ENCODE measurements at regions not wholly inside any gene's neighbourhood (a gene's known extent, or its start where the extent isn't known, plus 50 kb on each side); places are given as distances from the start of the nearest gene placed in this dataset.

GRCh38 chr9:108417726-108418125, 438.1 kb downstream of the ACTL7B start:
- no peak overlapping the region for H3K4me3 Mint-ChIP-seq
- H3K36me3 Mint-ChIP-seq (ENCODE audit: low read depth) = no peaks in the 10 kb centered on the region
- H3K27me3 Mint-ChIP-seq (ENCODE audit: low read depth, poor library complexity) = peaks cover 3% of the 10 kb centered on the region
- peaks cover 6% of the 10 kb centered on the region for H3K9me3 Mint-ChIP-seq
- H3K27ac Mint-ChIP-seq = no peak overlapping the region
- TF ChIP-seq, protein P1, sequence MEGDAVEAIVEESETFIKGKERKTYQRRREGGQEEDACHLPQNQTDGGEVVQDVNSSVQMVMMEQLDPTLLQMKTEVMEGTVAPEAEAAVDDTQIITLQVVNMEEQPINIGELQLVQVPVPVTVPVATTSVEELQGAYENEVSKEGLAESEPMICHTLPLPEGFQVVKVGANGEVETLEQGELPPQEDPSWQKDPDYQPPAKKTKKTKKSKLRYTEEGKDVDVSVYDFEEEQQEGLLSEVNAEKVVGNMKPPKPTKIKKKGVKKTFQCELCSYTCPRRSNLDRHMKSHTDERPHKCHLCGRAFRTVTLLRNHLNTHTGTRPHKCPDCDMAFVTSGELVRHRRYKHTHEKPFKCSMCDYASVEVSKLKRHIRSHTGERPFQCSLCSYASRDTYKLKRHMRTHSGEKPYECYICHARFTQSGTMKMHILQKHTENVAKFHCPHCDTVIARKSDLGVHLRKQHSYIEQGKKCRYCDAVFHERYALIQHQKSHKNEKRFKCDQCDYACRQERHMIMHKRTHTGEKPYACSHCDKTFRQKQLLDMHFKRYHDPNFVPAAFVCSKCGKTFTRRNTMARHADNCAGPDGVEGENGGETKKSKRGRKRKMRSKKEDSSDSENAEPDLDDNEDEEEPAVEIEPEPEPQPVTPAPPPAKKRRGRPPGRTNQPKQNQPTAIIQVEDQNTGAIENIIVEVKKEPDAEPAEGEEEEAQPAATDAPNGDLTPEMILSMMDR (IDR thresholded peaks at IDR 0.05) = no peak
- no peaks in the 10 kb centered on the region for H3K4me1 Mint-ChIP-seq
- DNase-seq = no peak

DNA sequence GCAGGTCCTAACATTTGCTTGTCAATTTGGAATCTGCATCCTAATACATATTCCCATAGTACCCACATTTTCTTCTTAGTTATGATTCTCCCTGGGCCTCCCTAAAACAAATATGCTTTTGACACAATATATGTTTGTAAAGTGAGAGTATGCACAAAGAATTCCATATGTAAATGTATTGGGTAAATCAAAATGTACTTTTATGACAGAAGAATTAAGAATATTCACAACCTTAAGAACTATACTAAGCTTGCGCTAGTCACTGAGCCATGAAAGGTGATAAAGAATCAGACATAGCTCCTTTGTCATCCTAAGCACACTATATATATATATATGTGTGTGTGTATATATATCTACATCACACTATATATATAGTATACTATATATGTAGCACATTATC, 438.5 kb downstream of the ACTL7B start:
- H3K27me3 Mint-ChIP-seq (ENCODE audit: low read depth, poor library complexity) = peaks cover 3% of the 10 kb centered on the region
- no peak overlapping the region for H3K4me3 Mint-ChIP-seq
- H3K36me3 Mint-ChIP-seq (ENCODE audit: low read depth) = no peaks in the 10 kb centered on the region
- no peak for DNase-seq
- H3K9me3 Mint-ChIP-seq = peaks cover 6% of the 10 kb centered on the region
- TF ChIP-seq, protein P1 (IDR thresholded peaks at IDR 0.05) = no peak
- H3K27ac Mint-ChIP-seq = no peak overlapping the region
- H3K4me1 Mint-ChIP-seq = no peaks in the 10 kb centered on the region

DNA sequence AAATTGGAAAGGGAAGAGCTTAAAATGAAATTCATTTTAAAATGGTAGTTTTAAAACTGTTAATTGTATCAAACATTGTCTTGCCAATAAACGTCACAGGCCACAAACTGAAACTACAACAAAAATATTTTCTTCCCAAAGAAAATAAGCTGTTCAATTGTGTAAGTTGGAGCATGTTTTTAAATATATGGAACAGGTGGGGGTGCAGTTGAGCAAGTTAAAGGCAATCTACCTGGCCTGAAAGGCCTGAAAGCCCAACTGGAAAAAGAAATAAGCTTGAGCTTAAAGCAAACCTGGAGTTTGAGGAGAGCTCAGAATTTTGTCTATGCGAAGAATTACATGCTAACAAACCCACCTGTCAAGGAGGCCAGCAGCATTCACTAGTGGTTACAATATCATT, 439.5 kb downstream of the ACTL7B start:
- Mint-ChIP-seq H3K9me3 (peaks cover 6% of the 10 kb centered on the region), H3K27me3 (ENCODE audit: low read depth, poor library complexity) (peaks cover 3% of the 10 kb centered on the region), H3K36me3 (ENCODE audit: low read depth) (no peaks in the 10 kb centered on the region), H3K4me1 (no peaks in the 10 kb centered on the region), H3K27ac (no peak overlapping the region), H3K4me3 (no peak overlapping the region)
- no peak for DNase-seq
- TF ChIP-seq, protein P1 (IDR thresholded peaks at IDR 0.05) = no peak

DNA sequence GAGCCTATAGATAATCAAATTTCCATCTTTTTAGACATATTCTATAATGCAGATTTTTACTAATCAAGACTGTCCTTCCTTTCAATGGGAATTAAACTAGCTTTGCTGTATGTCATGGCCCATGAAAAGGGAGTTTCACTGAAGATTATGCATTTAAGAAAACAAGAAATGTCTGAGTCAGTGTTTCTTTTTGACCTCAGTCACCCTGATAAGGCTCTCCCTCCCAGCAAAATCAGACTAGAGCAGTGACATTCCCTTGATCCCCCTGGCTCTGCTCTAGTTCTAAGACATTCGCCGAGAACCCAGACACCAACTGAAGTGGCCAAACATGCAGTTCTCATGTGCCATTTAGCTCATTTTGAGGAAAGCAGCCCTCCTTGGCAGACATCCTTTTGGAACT, 442.0 kb downstream of the ACTL7B start:
- no peak overlapping the region for H3K27ac Mint-ChIP-seq
- no peaks in the 10 kb centered on the region for H3K9me3 Mint-ChIP-seq
- H3K4me1 Mint-ChIP-seq = no peaks in the 10 kb centered on the region
- no peak for DNase-seq
- TF ChIP-seq, protein P1 (IDR thresholded peaks at IDR 0.05) = no peak
- no peaks in the 10 kb centered on the region for H3K36me3 Mint-ChIP-seq (ENCODE audit: low read depth)
- H3K4me3 Mint-ChIP-seq = no peak overlapping the region
- no peaks in the 10 kb centered on the region for H3K27me3 Mint-ChIP-seq (ENCODE audit: low read depth, poor library complexity)

DNA sequence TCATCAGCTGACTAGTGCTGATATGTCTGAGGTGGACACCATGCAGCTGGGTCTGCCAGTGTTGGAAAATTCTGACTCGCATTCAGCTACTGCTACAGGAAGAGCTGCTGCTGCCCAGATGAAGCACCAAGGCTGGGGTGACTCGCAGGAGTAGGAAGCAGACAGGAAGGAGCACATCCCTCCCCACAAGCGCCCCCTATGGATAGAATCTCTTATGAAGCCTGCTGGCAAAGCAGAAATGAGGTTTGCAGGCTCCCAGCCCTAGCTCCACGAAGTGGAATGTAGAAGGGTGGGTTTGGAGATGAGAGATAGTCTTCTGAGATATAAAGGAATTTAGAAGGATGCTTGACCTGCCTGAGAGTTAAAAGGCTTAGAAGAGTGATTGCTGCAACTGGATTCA, 443.0 kb downstream of the ACTL7B start:
- Mint-ChIP-seq H3K4me3 (no peak overlapping the region), H3K27me3 (ENCODE audit: low read depth, poor library complexity) (no peaks in the 10 kb centered on the region), H3K27ac (no peak overlapping the region), H3K9me3 (no peaks in the 10 kb centered on the region), H3K36me3 (ENCODE audit: low read depth) (no peaks in the 10 kb centered on the region), H3K4me1 (no peaks in the 10 kb centered on the region)
- no peak for DNase-seq
- TF ChIP-seq, protein P1 (IDR thresholded peaks at IDR 0.05) = no peak

DNA sequence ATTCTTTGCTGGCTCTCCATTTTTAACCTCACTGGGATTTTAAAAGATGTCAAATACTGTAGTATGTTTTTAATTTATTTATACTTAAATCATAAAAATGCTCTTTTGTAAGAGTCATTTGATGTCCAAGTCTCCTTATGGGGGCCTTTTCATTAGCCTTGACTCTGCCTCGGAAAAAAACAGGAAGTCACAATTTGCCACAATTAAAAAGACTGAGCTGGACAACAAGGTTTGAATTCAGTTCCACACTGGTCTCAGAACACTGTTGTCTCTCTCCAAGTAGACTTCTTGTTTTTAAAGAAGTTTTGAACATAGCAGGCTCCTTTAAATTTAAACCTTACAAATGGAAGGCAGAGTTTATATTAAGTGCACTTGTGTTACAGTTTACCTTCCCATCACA, 444.2 kb downstream of the ACTL7B start:
- H3K9me3 Mint-ChIP-seq = no peaks in the 10 kb centered on the region
- no peaks in the 10 kb centered on the region for H3K4me1 Mint-ChIP-seq
- no peak overlapping the region for H3K27ac Mint-ChIP-seq
- H3K27me3 Mint-ChIP-seq (ENCODE audit: low read depth, poor library complexity) = no peaks in the 10 kb centered on the region
- DNase-seq = no peak
- no peaks in the 10 kb centered on the region for H3K36me3 Mint-ChIP-seq (ENCODE audit: low read depth)
- H3K4me3 Mint-ChIP-seq = no peak overlapping the region
- TF ChIP-seq, protein P1 (IDR thresholded peaks at IDR 0.05) = no peak

Data from nephron progenitor cell (in vitro differentiated cells).